ENCODE measurements at regions not wholly inside any gene's neighbourhood (a gene's known extent, or its start where the extent isn't known, plus 50 kb on each side); places are given as distances from the start of the nearest gene placed in this dataset.

DNA sequence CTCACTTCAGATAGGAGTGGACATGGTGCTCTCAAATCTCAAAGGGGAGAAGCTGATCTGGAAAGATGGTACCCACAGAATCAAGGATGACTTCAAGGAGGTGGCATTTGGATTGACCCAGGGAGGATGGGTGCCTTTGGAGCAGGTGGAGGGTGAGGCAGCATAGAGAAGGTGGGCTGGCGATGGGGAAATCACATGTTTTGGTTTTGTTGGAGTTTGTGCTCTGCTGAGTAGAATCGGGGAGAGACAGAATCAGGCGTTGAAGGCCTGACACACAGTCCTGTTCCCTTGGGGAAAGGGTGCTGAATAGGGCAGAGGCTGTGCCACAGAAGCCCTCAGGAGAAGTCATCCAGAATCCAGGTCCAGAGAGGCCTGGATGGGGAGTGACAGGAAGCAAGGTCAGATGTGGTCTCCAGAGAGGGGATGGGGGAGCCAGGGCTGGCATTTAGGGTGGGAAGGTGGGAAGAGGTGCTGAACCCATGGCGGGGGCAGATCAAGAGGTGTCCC is 291.1 kb downstream of the GLRX3 start:
- TF ChIP-seq CTCF (IDR thresholded peaks at IDR 0.05; ENCODE audit: extremely low read depth, insufficient read depth, missing control alignments), result no peak
- no peak for DNase-seq (ENCODE audit: low spot score)
- in situ Hi-C loops (cut with MboI; ENCODE audit: low pct_unique_long_range_greater_than_20kb, low sequenced_read_pairs, unreplicated experiment), result no loop called here

DNA sequence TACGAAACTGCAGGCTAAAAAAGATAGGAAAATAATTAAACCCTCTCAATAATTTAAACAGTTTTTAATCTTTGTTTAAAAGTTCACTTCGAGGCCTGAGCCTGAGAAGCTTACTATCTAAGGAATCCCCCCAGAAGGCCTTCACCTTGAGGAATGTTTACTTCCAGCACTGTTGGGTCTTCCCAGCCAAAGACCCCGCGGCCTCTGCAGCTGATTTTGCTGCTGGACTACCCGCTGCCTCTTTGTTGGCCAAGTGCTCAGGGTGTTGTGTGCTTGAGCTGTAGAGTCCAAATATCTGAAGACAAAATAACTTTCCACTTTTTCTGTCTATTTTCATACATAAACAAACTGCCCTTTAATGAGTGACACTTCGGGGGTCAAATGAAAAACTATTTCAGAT is 292.7 kb downstream of the GLRX3 start:
- in situ Hi-C loops (cut with MboI; ENCODE audit: low pct_unique_long_range_greater_than_20kb, low sequenced_read_pairs, unreplicated experiment), result no loop called here
- no peak for DNase-seq (ENCODE audit: low spot score)

GRCh38 chr10:130429809-130430208 is 293.6 kb downstream of the GLRX3 start:
- in situ Hi-C loops (cut with MboI; ENCODE audit: low pct_unique_long_range_greater_than_20kb, low sequenced_read_pairs, unreplicated experiment), result no loop called here
- no peak for TF ChIP-seq CTCF (IDR thresholded peaks at IDR 0.05; ENCODE audit: extremely low read depth, insufficient read depth, missing control alignments)
- DNase-seq (ENCODE audit: low spot score), result no peak

More for the DNA sequence above, 292.7 kb downstream of the GLRX3 start:
- no peak for TF ChIP-seq CTCF (IDR thresholded peaks at IDR 0.05; ENCODE audit: extremely low read depth, insufficient read depth, missing control alignments)

GRCh38 chr10:130430291-130430690 is 294.1 kb downstream of the GLRX3 start:
- TF ChIP-seq CTCF (IDR thresholded peaks at IDR 0.05; ENCODE audit: extremely low read depth, insufficient read depth, missing control alignments), result no peak
- in situ Hi-C loops (cut with MboI; ENCODE audit: low pct_unique_long_range_greater_than_20kb, low sequenced_read_pairs, unreplicated experiment), result no loop called here
- DNase-seq (ENCODE audit: low spot score), result no peak

DNA sequence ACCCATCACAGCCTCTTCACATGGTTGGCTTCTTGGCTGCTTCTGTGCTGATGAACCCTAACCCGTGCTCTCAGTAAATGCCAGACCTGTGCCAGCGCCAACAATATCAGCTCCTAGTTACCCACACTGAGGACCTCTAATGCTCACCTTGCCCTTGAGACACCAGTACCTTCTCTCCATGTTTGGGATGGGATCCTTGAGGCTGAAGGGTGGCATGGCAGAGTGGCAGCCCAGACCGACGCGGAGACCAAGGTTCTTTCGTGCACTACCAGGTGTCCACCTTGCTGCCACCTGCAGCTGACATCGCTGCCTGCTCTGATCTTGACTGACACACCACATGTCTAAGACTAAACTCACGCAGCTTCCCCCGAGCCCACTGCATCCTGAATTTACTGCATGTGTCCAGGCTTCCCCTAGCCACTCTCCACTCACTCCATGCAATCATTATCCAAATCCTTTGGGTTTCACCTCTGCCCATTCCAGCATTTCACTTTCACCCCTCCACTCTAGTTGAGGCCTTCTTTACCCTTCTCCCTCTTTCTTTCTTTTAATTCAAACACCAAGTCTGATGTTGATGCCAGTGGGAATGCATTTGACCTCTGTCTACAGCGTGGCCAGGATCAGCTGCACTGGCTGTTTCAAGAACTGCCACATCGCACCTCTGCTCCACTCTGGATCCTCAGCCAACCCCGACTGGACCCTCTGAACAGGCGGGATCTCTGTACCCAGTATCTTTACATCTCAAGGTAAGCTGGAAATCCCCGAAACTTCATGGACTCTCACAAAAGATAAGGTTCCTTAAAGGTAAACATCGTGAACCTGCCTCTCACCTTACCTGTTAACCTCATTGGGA is 294.9 kb downstream of the GLRX3 start:
- in situ Hi-C loops (cut with MboI; ENCODE audit: low pct_unique_long_range_greater_than_20kb, low sequenced_read_pairs, unreplicated experiment), result no loop called here
- no peak for DNase-seq (ENCODE audit: low spot score)
- no peak for TF ChIP-seq CTCF (IDR thresholded peaks at IDR 0.05; ENCODE audit: extremely low read depth, insufficient read depth, missing control alignments)

DNA sequence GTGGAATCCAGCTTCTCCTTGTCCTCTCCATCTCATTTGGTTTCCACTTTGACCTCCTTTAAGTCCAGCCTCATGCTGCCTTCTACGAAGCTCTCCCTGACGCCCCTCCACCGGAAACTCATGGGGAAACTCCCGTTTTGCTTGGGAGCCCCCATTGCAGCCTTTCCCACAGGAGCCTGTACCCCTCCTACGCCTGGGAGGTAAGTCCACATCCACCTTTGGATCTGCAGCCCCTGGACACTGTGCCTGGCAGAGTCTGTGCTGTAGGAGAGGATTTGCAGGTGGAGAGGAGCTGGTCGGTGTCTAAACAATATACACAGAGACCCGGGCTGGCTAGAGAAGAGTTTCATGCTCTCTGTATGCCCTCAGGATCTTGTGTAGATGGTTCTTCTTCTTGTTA is 296.1 kb downstream of the GLRX3 start:
- in situ Hi-C loops (cut with MboI; ENCODE audit: low pct_unique_long_range_greater_than_20kb, low sequenced_read_pairs, unreplicated experiment), result no loop called here
- TF ChIP-seq CTCF (IDR thresholded peaks at IDR 0.05; ENCODE audit: extremely low read depth, insufficient read depth, missing control alignments), result no peak
- DNase-seq (ENCODE audit: low spot score), result no peak
